DMS153 treated with DMSO at 0.1 percent for 48 hours (cell line): ENCODE measurements at regions not wholly inside any gene's neighbourhood (a gene's known extent, or its start where the extent isn't known, plus 50 kb on each side); places are given as distances from the start of the nearest gene placed in this dataset.
"Not testable (repeated sequence)": the region's sequence is repeated elsewhere in the genome, so short reads cannot be mapped to it uniquely, and the experiment has no call there.

Source experiments
- DNase-seq: peaks from one replicate; lab custom pipeline; 2025; ENCODE audit not compliant: unreplicated experiment; lab: John Stamatoyannopoulos, UW

- DNase-seq = not testable (repeated sequence)
Measured at GRCh38 chr1:91207691-91208090, 185.9 kb upstream of the ZNF644 start.

DNA sequence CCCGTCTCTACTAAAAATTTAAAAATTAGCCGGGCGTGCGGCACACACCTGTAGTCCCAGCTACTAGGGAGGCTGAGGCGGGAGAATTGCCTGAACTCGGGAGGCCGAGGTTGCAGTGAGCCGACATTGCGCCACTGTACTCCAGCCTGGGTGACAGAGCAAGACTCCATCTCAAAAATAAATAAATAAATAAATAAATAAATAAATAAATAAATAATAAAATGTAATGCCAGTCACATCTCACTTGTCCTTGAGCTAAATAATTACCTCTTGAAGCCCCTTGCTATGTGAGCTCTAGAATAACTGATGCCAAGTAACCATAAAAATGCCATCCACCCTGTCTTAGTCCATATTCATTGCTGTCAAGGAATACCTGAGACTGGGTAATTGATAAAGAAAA, 182.3 kb upstream of the ZNF644 start:
- DNase-seq = not testable (repeated sequence)

DNA sequence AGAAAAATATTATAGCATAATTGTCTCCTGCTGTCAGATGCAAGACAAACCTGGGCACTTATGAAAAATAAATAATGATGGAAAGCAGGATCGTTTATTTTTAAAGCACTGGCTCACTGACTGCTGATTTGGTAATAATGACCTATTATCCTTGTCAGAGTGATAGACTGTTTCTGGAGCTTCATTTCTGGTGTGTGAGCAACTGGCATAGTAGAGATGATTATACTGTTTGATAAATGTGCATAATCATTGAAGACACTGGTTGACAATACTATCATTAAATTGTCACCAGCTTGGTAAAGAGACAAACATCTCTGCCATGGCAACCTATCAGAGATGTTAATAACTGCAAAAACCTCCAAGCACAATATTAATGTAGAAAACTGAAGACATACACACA, 179.9 kb upstream of the ZNF644 start:
- DNase-seq = no peak

GRCh38 chr1:91201176-91201575, 179.3 kb upstream of the ZNF644 start:
- DNase-seq = no peak

DNA sequence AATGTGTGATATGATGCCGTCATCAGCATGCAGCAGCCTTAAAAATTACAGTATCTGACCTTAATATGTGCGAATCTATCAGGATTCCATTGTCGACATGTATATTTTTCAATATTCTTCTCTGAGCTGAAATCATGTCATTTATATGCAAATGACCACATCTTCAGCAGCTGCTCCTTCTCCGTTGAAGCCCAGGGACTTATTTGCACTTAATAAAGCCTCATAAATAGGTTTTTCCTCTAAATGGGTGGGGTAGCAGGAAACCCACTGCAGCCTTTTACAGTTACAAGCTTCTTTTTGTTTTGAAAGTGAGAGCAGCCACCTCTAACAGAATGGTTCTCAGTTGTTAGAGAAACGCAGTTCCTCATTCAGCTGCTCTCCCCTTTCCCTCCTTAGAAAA, 178.8 kb upstream of the ZNF644 start:
- DNase-seq = no peak

DNA sequence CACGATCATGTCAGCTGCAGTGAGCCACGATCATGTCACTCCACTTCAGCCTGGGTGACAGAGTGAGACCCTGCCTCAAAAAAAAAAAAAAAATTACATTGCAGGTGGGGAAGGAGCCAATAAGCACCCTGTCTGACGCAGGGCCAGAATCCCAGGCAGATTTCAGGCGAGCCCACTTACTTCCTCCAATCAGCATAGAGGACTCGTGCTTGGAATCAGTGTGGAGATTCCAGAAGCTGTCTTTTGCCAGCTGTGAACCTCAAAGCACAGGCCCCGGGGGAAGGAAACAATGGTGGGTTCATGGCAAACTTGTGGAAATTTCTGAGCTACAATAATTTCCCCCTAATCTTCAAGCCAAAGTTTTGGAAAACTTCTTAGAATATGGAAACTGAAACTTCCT, 178.2 kb upstream of the ZNF644 start:
- no peak for DNase-seq

DNA sequence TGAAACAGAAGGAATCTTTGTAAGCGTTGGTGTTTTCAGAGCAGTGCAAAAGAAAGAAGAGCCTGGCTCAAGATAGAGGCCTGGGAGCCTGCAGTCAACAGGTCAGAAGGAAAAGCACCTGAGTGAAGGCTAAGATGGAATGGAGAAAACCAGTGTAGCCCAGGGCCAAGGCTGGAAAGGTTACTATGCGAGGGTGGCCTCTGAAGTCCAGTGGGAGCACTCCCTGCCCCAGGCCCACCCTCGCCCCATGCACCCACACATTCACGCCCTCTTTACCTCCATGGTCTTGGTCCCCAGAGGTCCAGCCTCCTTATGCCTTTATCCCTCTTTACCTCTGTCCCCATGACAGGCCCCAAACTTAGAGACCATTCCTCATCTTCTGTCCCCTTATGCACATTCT, 169.2 kb upstream of the ZNF644 start:
- DNase-seq = no peak

DNA sequence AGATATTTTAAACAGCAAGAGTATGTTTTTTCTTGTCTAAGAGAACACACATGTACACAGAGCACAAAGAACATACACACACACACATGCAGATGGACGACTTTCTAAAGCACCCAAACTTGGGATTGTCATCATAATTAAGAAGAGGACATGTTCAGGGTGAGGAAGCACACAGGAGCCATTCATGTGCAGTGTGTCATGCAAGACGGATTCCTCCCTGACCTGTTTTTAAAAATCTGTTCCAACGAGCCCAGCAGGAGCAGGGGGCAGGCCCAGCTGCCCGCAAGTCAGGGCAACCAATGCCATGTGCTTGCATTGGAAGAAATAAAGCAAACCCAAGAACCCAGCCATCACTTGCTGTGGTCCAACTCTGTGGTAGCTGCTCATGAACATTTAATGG, 167.3 kb upstream of the ZNF644 start:
- DNase-seq = no peak

- not testable (repeated sequence) for DNase-seq
Measured at GRCh38 chr1:91182807-91183206, 161.0 kb upstream of the ZNF644 start.

- no peak for DNase-seq
Measured at GRCh38 chr1:91176250-91176649, 154.4 kb upstream of the ZNF644 start.

- no peak for DNase-seq
Measured at GRCh38 chr1:91174734-91175133, 152.9 kb upstream of the ZNF644 start.

DNA sequence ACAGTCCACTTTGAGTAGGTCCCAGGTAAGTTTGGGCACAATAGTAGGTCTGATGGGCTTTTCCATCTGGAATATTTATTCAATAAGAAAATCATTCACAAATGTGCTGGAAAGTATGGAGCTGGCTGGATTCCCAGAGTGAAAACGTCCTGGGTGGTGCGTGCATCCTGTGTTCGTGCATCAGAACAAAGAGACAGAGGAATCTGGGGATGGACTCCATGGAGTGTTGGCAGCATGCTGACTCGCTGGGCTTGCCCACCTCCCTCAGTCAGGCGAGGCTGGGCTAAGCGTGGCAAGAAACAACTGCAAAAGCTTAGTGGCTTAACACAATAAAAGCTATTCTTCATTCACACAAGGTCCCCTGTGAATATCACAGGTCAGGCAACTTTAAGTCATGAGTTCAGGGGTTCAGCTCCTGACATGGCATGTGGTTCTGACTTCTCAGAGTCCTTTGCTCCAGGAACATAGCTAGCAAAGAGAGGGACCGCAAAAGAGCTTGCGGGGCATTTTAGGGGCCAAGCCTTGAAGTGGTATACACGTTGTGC, 151.6 kb upstream of the ZNF644 start:
- no peak for DNase-seq

DNA sequence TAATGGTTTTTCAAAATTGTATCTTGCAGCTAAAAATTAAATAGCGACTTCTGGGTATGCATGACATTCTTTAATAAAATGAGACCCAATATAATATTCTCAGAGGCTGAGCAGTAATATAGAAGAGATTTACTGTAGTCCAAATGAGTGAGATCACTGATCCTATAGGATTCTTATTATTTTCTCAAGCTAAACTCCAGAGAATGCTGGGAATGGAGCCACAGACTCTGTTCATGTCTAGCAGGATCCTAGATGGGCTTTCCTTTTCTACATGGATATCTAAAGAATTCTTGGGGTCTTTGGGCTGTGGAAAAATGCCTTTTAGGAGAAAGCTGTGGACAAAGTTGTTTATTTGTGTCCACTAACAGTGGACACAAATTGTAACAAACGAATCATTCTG, 150.7 kb upstream of the ZNF644 start:
- no peak for DNase-seq

DNA sequence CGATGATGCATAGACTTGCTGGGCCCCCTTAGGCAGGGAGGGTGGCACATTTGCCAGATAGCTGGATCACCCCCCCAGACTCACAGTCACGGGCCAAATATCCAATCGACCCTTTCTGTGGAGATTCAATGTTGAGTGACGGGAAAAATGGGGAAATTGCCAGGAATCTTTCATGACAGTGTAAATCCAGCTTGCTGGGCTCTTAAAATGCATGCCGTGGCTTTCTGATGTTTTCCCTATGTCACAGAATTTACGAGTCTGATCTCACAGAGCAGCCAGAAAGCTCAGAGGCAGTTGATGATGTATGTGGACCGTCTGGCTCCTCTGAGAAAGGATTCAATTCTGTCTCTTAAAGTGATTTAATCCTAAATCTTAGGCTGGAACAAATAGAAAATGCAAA, 150.1 kb upstream of the ZNF644 start:
- DNase-seq = no peak

DNA sequence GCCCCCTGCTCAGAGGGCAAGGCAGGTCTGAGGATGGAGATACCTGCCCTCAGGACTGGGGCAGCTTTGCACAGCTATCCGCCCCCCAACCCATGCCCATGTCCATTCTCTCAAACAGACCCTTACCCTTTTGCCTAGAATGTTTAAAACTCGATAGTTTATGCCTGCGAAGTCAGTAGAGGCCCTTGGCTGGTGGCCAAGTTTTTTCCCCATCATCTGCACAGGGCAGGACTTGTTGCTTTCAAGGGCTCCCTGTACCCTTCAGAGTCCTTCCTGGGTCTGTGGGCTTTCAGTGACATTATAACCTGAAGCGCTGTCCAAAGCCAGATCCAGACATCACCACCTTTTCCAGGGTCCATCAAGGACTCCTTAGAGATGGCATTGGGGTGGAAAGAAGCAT, 148.7 kb upstream of the ZNF644 start:
- no peak for DNase-seq

- DNase-seq = peak; percentile 52
Measured at GRCh38 chr1:91166106-91166712, 144.4 kb upstream of the ZNF644 start.

- peak; percentile 41 for DNase-seq
Measured at GRCh38 chr1:91165033-91165654, 143.3 kb upstream of the ZNF644 start.

- DNase-seq = no peak
Measured at GRCh38 chr1:91162613-91163012, 140.8 kb upstream of the ZNF644 start.

GRCh38 chr1:91161749-91162148, 139.9 kb upstream of the ZNF644 start:
- no peak for DNase-seq

DNA sequence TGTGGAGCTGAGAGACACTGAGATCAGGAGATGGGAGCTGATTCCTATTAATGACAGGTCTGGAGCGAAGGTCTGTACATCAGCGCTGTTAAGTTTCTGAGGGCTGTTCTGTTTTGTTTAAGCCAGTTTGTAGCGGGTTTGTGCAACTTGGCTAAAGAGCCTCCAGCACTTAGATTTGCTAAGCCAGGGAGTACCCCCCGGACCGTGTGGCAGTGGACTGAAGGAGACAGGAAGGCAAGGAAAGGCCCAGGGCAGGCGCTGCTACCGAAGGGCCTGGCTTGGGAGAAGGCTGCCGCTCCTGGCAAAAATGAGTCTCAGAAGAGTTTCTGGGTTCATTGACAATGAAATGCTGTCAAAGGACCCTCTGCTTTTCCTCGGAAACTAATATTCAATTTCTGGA, 139.3 kb upstream of the ZNF644 start:
- DNase-seq = no peak

DNA sequence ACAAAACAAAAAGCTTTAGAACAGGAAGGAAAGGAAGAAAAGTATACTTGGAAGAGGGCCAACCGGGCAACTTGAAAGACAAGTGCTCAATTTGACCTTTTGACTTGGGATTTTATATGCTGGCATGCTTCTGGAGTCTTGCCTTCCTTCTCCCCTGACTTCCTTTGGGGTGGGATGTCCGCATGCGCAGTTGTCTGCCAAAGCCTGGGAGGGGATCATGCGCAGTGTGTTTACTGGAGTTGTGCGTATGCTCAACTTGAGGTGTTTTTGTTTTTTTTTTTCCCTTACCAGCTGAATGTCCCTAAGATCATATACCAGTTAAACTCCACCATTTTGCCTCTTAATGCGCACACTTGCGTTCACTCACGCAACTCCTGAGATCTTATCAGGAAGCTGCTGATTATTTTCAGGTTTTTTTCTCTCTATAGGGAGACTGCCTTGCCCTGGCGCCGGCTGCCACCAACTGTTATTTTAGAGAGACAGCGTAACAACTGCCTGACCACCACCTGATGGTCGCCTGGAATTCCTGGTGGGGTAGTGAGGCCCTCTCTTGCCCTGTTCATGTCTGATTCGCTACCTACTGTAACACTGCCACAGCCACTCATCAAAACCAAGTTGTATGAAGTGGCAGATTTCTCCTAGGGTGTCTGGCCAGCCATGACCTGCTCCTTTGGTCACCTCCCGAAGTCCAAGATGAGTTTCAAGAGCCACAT, 138.7 kb upstream of the ZNF644 start:
- DNase-seq = no peak

- no peak for DNase-seq
Measured at GRCh38 chr1:91153341-91153740, 131.5 kb upstream of the ZNF644 start.
